ENCODE measurements at regions not wholly inside any gene's neighbourhood (a gene's known extent, or its start where the extent isn't known, plus 50 kb on each side); places are given as distances from the start of the nearest gene placed in this dataset.

DNA sequence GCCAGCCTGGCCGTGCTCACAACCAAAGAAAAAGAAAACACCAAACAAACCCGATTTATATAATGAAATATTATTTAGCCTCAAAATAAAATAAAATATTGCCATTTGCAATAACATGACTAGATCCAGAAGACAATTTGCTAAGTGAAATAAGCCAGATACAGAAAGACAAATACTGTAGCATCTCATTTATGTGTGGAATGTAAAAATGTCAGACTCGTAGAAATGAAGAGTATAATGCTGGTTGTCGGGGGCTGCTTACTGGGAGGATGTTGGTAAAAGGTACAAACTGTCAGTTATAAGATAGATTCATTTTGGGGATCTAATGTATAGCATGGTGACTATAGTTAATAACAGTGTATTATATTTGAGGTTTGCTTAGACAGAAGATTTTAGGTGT is 269.7 kb downstream of the THBS2 start:
- no peak overlapping the region for H3K4me3 ChIP-seq (ENCODE audit: low read depth in 1 of 2, low read length in 2 of 2)
- no peak overlapping the region for H2AFZ ChIP-seq (ENCODE audit: low read depth, low read length)
- H3K27me3 ChIP-seq (ENCODE audit: insufficient read depth, low read length, poor library complexity) = no peaks in the 10 kb centered on the region
- no peak overlapping the region for H3K27ac ChIP-seq (ENCODE audit: low read length)
- TF ChIP-seq EZH2 (IDR thresholded peaks at IDR 0.05; ENCODE audit: borderline replicate concordance, low read depth, low read length, severe bottlenecking) (no peak), CTCF (IDR thresholded peaks at IDR 0.05; ENCODE audit: borderline replicate concordance, extremely low read depth, low read length, poor library complexity, severe bottlenecking) (no peak)
- H3K9ac ChIP-seq (ENCODE audit: low read depth, low read length) = no peak overlapping the region
- H3K36me3 ChIP-seq (ENCODE audit: insufficient read depth, low read length) = no peaks in the 10 kb centered on the region
- no peaks in the 10 kb centered on the region for H3K4me1 ChIP-seq (ENCODE audit: insufficient read depth, low read length)
- no peaks in the 10 kb centered on the region for H3K9me3 ChIP-seq (ENCODE audit: insufficient read depth, low read length, severe bottlenecking)
- DNase-seq (no peak), ATAC-seq (ENCODE audit: insufficient read depth, low read depth) (no peak)
- no peaks in the 10 kb centered on the region for H3K79me2 ChIP-seq (ENCODE audit: insufficient read depth, low read length)
- no peaks in the 10 kb centered on the region for H4K20me1 ChIP-seq (ENCODE audit: insufficient read depth, low read length)
- H3K4me2 ChIP-seq (ENCODE audit: insufficient read depth, low read length) = no peak overlapping the region

DNA sequence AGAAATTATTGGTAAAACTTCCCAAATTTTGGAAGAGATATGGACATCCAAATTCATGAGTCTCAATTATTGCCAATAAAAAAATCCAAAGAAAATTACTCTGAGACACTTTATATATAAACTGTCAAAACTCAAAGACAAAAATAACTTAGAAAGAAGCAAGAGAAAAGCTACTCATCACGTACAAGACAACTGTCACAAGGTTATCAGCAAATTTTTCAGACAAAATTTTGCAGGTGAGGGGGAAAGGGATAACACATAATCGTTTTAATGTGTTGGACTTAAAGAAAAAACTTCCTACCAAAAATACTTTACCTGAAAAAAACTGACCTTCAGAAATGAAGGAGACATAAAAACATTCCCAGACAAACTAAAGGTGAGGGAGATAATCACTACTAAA is 272.5 kb downstream of the THBS2 start:
- ATAC-seq (ENCODE audit: insufficient read depth, low read depth) = no peak
- H3K4me1 ChIP-seq (ENCODE audit: insufficient read depth, low read length) = no peaks in the 10 kb centered on the region
- TF ChIP-seq CTCF (IDR thresholded peaks at IDR 0.05; ENCODE audit: borderline replicate concordance, extremely low read depth, low read length, poor library complexity, severe bottlenecking) (no peak), EZH2 (IDR thresholded peaks at IDR 0.05; ENCODE audit: borderline replicate concordance, low read depth, low read length, severe bottlenecking) (no peak)

DNA sequence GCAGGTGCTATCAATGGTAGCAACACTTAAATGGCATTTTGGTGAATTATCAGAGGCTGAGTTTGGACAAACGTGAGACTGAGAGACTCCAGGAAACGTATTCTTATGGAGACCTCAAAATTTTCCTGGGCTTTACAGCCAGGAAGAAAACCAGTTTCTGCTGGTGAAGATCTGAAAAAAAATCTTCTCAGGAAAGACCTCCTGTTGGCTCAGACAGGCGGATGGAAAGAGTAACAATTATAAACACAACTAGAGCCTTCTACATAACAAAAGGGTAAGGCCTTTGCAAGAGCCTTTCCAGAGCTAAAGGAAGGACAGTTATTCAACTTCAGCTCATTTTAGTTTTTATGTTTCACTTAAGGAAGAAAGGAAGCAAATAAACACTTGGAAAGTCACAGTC is 274.4 kb downstream of the THBS2 start:
- Histone ChIP-seq H3K79me2 (ENCODE audit: insufficient read depth, low read length) (no peaks in the 10 kb centered on the region), H3K4me3 (ENCODE audit: low read depth in 1 of 2, low read length in 2 of 2) (no peak overlapping the region), H3K36me3 (ENCODE audit: insufficient read depth, low read length) (no peaks in the 10 kb centered on the region), H3K4me2 (ENCODE audit: insufficient read depth, low read length) (no peak overlapping the region), H3K9ac (ENCODE audit: low read depth, low read length) (no peak overlapping the region), H3K4me1 (ENCODE audit: insufficient read depth, low read length) (no peaks in the 10 kb centered on the region), H4K20me1 (ENCODE audit: insufficient read depth, low read length) (no peaks in the 10 kb centered on the region), H2AFZ (ENCODE audit: low read depth, low read length) (no peak overlapping the region), H3K9me3 (ENCODE audit: insufficient read depth, low read length, severe bottlenecking) (no peaks in the 10 kb centered on the region), H3K27me3 (ENCODE audit: insufficient read depth, low read length, poor library complexity) (no peaks in the 10 kb centered on the region), H3K27ac (ENCODE audit: low read length) (no peak overlapping the region)
- ATAC-seq (ENCODE audit: insufficient read depth, low read depth) = no peak
- DNase-seq = no peak
- no peak for TF ChIP-seq CTCF (IDR thresholded peaks at IDR 0.05; ENCODE audit: borderline replicate concordance, extremely low read depth, low read length, poor library complexity, severe bottlenecking)
- TF ChIP-seq EZH2 (IDR thresholded peaks at IDR 0.05; ENCODE audit: borderline replicate concordance, low read depth, low read length, severe bottlenecking) = no peak

More for the DNA sequence above, 272.5 kb downstream of the THBS2 start:
- DNase-seq = no peak
- Histone ChIP-seq H3K79me2 (ENCODE audit: insufficient read depth, low read length) (no peaks in the 10 kb centered on the region), H3K36me3 (ENCODE audit: insufficient read depth, low read length) (no peaks in the 10 kb centered on the region), H3K27me3 (ENCODE audit: insufficient read depth, low read length, poor library complexity) (no peaks in the 10 kb centered on the region), H3K4me2 (ENCODE audit: insufficient read depth, low read length) (no peak overlapping the region), H3K9ac (ENCODE audit: low read depth, low read length) (no peak overlapping the region), H3K27ac (ENCODE audit: low read length) (no peak overlapping the region), H2AFZ (ENCODE audit: low read depth, low read length) (no peak overlapping the region), H3K9me3 (ENCODE audit: insufficient read depth, low read length, severe bottlenecking) (no peaks in the 10 kb centered on the region), H3K4me3 (ENCODE audit: low read depth in 1 of 2, low read length in 2 of 2) (no peak overlapping the region), H4K20me1 (ENCODE audit: insufficient read depth, low read length) (no peaks in the 10 kb centered on the region)

DNA sequence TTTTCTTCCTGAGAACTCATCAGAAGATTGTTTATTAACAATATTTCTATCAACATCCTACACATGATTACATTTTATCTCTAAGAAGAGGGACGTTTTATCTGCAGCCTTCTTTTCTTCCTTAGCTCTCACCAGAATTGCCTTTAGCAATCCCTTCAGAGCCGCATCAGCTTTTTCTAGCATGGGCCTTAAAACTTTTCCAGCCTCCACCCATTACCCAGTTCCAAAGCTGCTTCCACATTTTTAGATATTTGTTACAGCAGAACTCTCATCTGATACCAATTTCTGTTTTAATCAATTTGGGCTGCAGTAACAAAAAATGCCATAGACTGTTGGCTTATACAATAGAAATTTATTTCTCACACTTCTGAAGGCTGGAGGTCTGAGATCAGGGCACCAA is 281.5 kb downstream of the THBS2 start:
- Histone ChIP-seq H3K79me2 (ENCODE audit: insufficient read depth, low read length) (no peaks in the 10 kb centered on the region), H3K4me2 (ENCODE audit: insufficient read depth, low read length) (no peak overlapping the region), H4K20me1 (ENCODE audit: insufficient read depth, low read length) (no peaks in the 10 kb centered on the region), H2AFZ (ENCODE audit: low read depth, low read length) (no peak overlapping the region), H3K4me1 (ENCODE audit: insufficient read depth, low read length) (no peaks in the 10 kb centered on the region), H3K9ac (ENCODE audit: low read depth, low read length) (no peak overlapping the region), H3K36me3 (ENCODE audit: insufficient read depth, low read length) (no peaks in the 10 kb centered on the region), H3K4me3 (ENCODE audit: low read depth in 1 of 2, low read length in 2 of 2) (no peak overlapping the region), H3K27ac (ENCODE audit: low read length) (no peak overlapping the region), H3K27me3 (ENCODE audit: insufficient read depth, low read length, poor library complexity) (no peaks in the 10 kb centered on the region), H3K9me3 (ENCODE audit: insufficient read depth, low read length, severe bottlenecking) (no peaks in the 10 kb centered on the region)
- ATAC-seq (ENCODE audit: insufficient read depth, low read depth) (no peak), DNase-seq (no peak)
- TF ChIP-seq CTCF (IDR thresholded peaks at IDR 0.05; ENCODE audit: borderline replicate concordance, extremely low read depth, low read length, poor library complexity, severe bottlenecking) (no peak), EZH2 (IDR thresholded peaks at IDR 0.05; ENCODE audit: borderline replicate concordance, low read depth, low read length, severe bottlenecking) (no peak)
